Hematopoietic multipotent progenitor cell (in vitro differentiated cells): ENCODE measurements at regions not wholly inside any gene's neighbourhood (a gene's known extent, or its start where the extent isn't known, plus 50 kb on each side); places are given as distances from the start of the nearest gene placed in this dataset.
A peak's percentile ranks its signal among the peaks of the same experiment; 100 is the strongest.

Source experiments
- DNase-seq, 3 donors: peaks; one replicate each; pipeline ENCODE4 v3.0.0-alpha.2; 2011 to 2015; ENCODE audit warnings: low read depth in 2 of 3, low spot score in 2 of 3

GRCh38 chr15:47824147-47824546 is 106.8 kb downstream of the SEMA6D start:
- DNase-seq = no peak

- DNase-seq = no peak
Observed at GRCh38 chr15:47829667-47830066, 112.4 kb downstream of the SEMA6D start.

- DNase-seq = no peak
Observed at GRCh38 chr15:47834093-47834492, 116.8 kb downstream of the SEMA6D start.

- DNase-seq = no peak
Observed at GRCh38 chr15:47839233-47839825, 122.0 kb downstream of the SEMA6D start.

GRCh38 chr15:47843124-47843663 is 125.9 kb downstream of the SEMA6D start:
- DNase-seq = no peak

GRCh38 chr15:47844437-47844836 is 127.1 kb downstream of the SEMA6D start:
- DNase-seq = no peak

GRCh38 chr15:47846128-47846868 is 129.0 kb downstream of the SEMA6D start:
- DNase-seq = no peak

- no peak for DNase-seq
Observed at GRCh38 chr15:47846876-47847275, 129.6 kb downstream of the SEMA6D start.

GRCh38 chr15:47856071-47856470 is 138.8 kb downstream of the SEMA6D start:
- no peak for DNase-seq

GRCh38 chr15:47857014-47857775 is 139.9 kb downstream of the SEMA6D start:
- DNase-seq = no peak

- peak in 2 of 3 donors; percentile 22 to 65 for DNase-seq
Observed at GRCh38 chr15:47857776-47858167, 140.5 kb downstream of the SEMA6D start.

- DNase-seq = no peak
Observed at GRCh38 chr15:47861111-47861903, 144.0 kb downstream of the SEMA6D start.

- no peak for DNase-seq
Observed at GRCh38 chr15:47862402-47862801, 145.1 kb downstream of the SEMA6D start.

- no peak for DNase-seq
Observed at GRCh38 chr15:47866446-47866845, 149.1 kb downstream of the SEMA6D start.

- DNase-seq = no peak
Observed at GRCh38 chr15:47870300-47870955, 153.1 kb downstream of the SEMA6D start.

GRCh38 chr15:47870956-47871625 is 153.8 kb downstream of the SEMA6D start:
- DNase-seq = no peak

- no peak for DNase-seq
Observed at GRCh38 chr15:47872208-47872607, 154.9 kb downstream of the SEMA6D start.

GRCh38 chr15:47872869-47873432 is 155.6 kb downstream of the SEMA6D start:
- no peak for DNase-seq

GRCh38 chr15:47876986-47877385 is 159.7 kb downstream of the SEMA6D start:
- DNase-seq = no peak
